Endothelial cell (in vitro differentiated cells): ENCODE measurements at regions not wholly inside any gene's neighbourhood (a gene's known extent, or its start where the extent isn't known, plus 50 kb on each side); places are given as distances from the start of the nearest gene placed in this dataset.

ENCODE experiments used
- DNase-seq: peaks from one replicate; pipeline ENCODE4 v3.0.0; 2021; ENCODE audit warnings: low spot score
- H3K27ac Mint-ChIP-seq: one replicate; pipeline ENCODE4 v1.8.0; 2021; ENCODE audit warnings: mixed read lengths, inconsistent platforms; ENCODE audit not compliant: unreplicated experiment
- H3K27me3 Mint-ChIP-seq: one replicate; pipeline ENCODE4 v1.8.0; 2021; ENCODE audit warnings: mild to moderate bottlenecking, moderate library complexity, mixed read lengths, inconsistent platforms; ENCODE audit not compliant: unreplicated experiment
- H3K36me3 Mint-ChIP-seq: one replicate; pipeline ENCODE4 v1.8.0; 2021; ENCODE audit warnings: mild to moderate bottlenecking, low read depth, mixed read lengths, inconsistent platforms; ENCODE audit not compliant: unreplicated experiment
- H3K4me1 Mint-ChIP-seq: one replicate; pipeline ENCODE4 v1.8.0; 2021; ENCODE audit warnings: mild to moderate bottlenecking, mixed read lengths, inconsistent platforms; ENCODE audit not compliant: unreplicated experiment
- H3K4me3 Mint-ChIP-seq: one replicate; pipeline ENCODE4 v1.8.0; 2021; ENCODE audit warnings: mild to moderate bottlenecking, mixed read lengths, inconsistent platforms; ENCODE audit not compliant: unreplicated experiment
- H3K9me3 Mint-ChIP-seq: one replicate; pipeline ENCODE4 v1.8.0; 2021; ENCODE audit warnings: mixed read lengths, inconsistent platforms; ENCODE audit not compliant: unreplicated experiment
- CTCF ChIP-seq: fragments of 200-600 bp; sonication (generic); IDR thresholded peaks from one replicate; pipeline ENCODE4 v1.5.0; 2021; ENCODE audit warnings: antibody characterized with exemption; ENCODE audit not compliant: unreplicated experiment

- no peaks in the 10 kb centered on the region for H3K9me3 Mint-ChIP-seq
- no peak overlapping the region for H3K4me3 Mint-ChIP-seq
- peaks cover 7% of the 10 kb centered on the region for H3K4me1 Mint-ChIP-seq
- DNase-seq, result no peak
- H3K36me3 Mint-ChIP-seq, result no peaks in the 10 kb centered on the region
- no peak for TF ChIP-seq CTCF
- no peak overlapping the region for H3K27ac Mint-ChIP-seq
- no peaks in the 10 kb centered on the region for H3K27me3 Mint-ChIP-seq
Measured at GRCh38 chr1:224523676-224524075, 89.1 kb upstream of the WDR26 start.

GRCh38 chr1:224524679-224525078, 90.1 kb upstream of the WDR26 start:
- Mint-ChIP-seq H3K9me3 (no peaks in the 10 kb centered on the region), H3K4me3 (no peak overlapping the region)
- no peak for TF ChIP-seq CTCF

GRCh38 chr1:224525411-224526040, 90.6 kb upstream of the CNIH3 start:
- Mint-ChIP-seq H3K4me1 (peaks cover 7% of the 10 kb centered on the region), H3K9me3 (no peaks in the 10 kb centered on the region), H3K4me3 (no peak overlapping the region), H3K27me3 (no peaks in the 10 kb centered on the region), H3K27ac (no peak overlapping the region), H3K36me3 (no peaks in the 10 kb centered on the region)
- TF ChIP-seq CTCF, result no peak
- no peak for DNase-seq

More at GRCh38 chr1:224524679-224525078, 90.1 kb upstream of the WDR26 start:
- no peak for DNase-seq
- Mint-ChIP-seq H3K36me3 (no peaks in the 10 kb centered on the region), H3K27me3 (no peaks in the 10 kb centered on the region), H3K4me1 (peaks cover 7% of the 10 kb centered on the region), H3K27ac (no peak overlapping the region)

GRCh38 chr1:224526771-224527170, 89.3 kb upstream of the CNIH3 start:
- no peak for DNase-seq
- no peak for TF ChIP-seq CTCF
- no peak overlapping the region for H3K4me3 Mint-ChIP-seq
- H3K27ac Mint-ChIP-seq, result no peak overlapping the region
- H3K9me3 Mint-ChIP-seq, result no peaks in the 10 kb centered on the region
- H3K27me3 Mint-ChIP-seq, result no peaks in the 10 kb centered on the region
- no peaks in the 10 kb centered on the region for H3K36me3 Mint-ChIP-seq
- H3K4me1 Mint-ChIP-seq, result peaks cover 7% of the 10 kb centered on the region

- no peaks in the 10 kb centered on the region for H3K27me3 Mint-ChIP-seq
- TF ChIP-seq CTCF, result no peak
- H3K36me3 Mint-ChIP-seq, result no peaks in the 10 kb centered on the region
- H3K4me3 Mint-ChIP-seq, result no peak overlapping the region
- no peaks in the 10 kb centered on the region for H3K4me1 Mint-ChIP-seq
- DNase-seq, result no peak
- no peak overlapping the region for H3K27ac Mint-ChIP-seq
- H3K9me3 Mint-ChIP-seq, result no peaks in the 10 kb centered on the region
Measured at GRCh38 chr1:224528900-224529299, 87.2 kb upstream of the CNIH3 start.
